NCI-H524 treated with DMSO at 0.1 percent for 48 hours (cell line): ENCODE measurements at regions not wholly inside any gene's neighbourhood (a gene's known extent, or its start where the extent isn't known, plus 50 kb on each side); places are given as distances from the start of the nearest gene placed in this dataset.

ENCODE experiments used
- DNase-seq: peaks from one replicate; lab custom pipeline; 2025; lab: John Stamatoyannopoulos, UW

DNA sequence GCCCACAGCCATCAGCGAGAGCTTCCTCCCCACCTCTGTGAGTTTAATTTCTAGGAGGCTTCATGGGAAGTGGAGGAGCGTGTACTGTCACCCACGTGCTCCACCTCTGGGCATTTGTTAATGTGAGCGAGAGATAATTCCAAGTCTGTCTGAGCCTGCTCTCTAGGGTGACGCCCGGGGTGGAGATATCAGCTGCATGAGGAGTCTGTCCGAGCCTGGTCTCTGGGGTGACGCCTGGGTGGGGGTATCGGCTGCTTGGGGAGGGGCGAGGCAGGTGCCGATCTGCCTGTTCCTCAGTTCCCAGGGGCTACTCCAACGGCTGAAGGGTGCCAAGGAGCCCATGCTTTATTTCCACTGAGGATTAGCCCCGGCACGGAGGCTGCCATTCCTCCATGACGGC lies 735.0 kb downstream of the BRD1 start:
- no peak for DNase-seq

DNA sequence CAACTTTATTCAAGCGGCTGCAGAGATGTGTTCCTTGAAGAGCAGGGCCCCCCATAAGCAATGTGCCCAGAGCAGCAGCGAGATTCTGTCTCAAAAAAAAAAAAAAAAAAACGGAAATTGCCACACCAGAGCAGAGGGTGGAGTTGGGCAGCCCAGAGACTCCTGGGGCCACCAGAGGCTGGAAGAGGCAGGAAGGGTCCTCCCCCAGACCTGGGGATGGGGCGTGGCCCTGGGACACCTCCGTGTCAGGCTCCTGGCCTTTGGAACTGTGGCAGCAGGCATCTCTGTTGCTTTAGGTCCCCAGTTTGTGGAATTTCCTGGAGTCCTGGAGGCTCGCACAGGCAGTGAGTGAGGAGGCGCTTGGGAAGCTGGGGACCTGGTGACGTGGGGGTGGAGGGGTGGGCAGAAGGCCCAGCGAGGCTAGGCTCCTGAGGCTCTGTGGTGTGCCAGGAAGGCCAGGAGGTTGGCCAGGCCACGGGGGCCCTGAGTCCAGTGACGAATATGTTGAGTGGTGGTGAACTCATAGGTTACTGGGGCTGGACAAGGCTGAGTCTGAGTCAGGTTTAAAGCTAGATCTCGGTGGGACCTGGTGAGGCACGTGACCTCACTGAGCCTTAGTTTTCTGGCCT lies 735.6 kb downstream of the BRD1 start:
- DNase-seq = no peak

GRCh38 chr22:49091451-49091850 lies 736.2 kb downstream of the BRD1 start:
- DNase-seq = no peak

- DNase-seq = no peak
Measured at GRCh38 chr22:49090853-49091135, 736.9 kb downstream of the BRD1 start.

DNA sequence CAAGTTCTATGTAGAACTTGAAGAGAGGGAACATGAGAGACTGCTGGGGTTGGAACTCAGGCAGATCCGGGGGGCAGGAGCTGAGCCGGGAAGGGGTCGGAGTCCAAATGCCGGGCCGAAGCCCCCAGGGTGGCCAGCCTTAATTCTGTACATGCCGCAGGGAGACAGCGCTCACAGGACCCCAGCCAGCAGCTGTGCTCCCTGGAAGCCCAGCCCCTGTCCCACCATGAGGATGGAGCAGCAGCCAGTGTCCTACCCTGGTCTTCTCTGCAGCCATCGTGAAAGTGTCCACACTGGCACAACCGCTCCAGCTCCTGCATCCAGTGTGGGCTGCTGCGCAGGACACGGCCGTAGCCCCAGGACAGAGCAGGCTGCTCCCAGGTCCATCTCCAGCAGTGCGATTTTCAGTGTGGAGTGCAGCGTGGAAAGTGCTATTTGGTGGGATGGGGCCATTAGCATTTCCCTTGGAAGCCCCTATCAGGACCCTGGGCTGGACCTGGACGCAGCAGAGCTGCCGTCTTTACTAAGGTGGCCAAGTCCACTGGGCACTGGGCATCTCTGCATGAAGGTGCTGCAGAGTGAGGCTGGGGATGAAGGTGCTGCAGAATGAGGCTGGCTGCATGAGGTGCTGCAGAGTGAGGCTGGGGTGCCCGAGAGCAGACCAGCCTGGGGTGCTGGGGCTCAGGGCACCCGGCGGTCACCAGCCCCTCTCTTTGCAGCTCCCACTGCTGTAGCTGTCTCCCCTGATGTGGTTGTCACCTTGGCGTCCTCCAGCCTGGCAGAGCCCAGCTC lies 737.4 kb downstream of the BRD1 start:
- no peak for DNase-seq

DNA sequence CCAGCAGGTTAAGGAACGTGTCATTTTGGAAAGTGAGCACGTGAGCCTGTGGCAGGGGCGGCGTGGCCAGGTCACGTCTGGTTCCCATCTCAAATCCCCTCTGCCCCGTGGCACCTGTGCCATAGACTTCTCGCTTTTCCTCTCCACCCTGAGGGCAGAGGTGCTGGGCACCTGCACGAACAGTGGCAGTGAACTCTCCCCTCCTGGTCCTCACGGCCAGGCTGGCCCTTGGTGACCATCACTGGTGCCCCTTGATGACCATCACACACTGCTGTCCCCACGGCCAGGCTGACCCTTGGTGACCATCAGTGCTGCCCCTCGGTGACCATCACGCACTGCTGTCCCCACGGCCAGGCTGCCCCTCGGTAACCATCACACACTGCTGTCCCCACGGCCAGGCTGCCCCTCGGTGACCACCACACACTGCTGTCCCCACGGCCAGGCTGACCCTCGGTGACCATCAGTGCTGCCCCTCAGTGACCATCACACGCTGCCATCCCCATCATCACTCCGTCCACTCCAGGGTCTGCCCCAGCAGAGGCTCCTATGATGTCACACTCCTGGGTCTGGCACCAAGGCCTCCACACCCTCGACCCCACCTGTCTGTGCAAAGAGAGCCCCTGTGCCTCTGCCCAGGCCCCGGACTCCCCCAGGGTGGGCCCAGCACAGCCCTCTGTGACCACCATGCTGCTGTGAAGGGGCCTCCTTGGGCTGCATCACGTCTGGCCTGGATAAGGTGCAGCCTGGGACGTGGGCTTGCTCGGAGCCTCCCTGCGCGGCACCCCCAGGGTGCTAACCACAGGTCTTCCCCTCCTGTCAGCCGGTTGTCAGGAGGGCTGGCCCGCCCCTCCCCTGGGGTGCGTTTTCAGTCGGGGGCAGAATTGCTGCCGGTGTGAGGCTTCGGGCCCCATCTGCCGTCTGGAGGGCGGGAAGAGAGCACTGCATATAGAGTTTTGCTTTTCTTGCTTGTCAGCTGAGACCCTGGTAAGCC lies 738.6 kb downstream of the BRD1 start:
- DNase-seq = no peak

GRCh38 chr22:49087716-49088601 lies 739.7 kb downstream of the BRD1 start:
- DNase-seq = no peak

DNA sequence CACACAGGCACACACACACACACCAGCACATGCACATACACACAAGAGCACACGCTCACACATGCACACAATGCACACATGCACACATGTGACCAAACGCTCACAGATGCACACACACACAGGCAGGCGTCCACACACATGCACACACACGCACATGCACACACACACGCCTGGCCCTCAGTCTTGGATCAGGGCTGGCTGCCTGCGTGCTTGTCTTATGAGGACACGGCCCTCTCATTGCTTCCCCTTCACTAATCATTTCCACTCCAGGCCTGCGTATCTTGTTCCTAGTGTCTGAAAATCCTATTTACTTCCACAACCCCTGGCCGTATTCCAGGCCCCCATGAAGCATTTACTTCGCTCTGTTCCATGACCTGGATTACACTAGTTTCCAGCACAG lies 740.5 kb downstream of the BRD1 start:
- DNase-seq = no peak

DNA sequence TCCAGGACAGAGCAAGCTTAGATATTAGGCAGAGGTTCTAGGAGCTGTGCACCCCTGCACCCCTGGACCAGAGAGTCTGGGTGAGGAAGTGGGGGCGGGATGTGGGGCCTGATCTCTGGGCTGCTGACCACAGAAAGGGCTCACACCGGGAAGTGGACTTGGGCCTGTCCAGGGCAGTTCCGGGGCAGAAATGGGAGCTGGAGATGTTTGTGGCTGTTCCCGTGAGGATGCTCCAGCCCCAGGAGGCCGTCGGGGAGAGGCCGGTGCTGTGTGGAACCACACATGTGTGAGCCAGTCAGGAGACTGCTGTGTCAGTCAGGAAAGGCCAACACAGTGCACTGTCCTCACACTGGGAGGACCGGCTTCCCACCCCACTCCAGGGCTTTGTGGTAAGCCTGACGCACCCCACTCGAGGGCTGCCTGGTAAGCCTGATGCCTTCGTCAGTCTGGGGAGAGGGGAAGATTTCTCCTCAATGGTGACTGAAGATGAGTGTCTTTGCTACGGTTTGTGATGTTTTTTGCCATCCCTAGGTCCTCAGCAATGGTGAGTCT lies 741.0 kb downstream of the BRD1 start:
- DNase-seq = no peak

DNA sequence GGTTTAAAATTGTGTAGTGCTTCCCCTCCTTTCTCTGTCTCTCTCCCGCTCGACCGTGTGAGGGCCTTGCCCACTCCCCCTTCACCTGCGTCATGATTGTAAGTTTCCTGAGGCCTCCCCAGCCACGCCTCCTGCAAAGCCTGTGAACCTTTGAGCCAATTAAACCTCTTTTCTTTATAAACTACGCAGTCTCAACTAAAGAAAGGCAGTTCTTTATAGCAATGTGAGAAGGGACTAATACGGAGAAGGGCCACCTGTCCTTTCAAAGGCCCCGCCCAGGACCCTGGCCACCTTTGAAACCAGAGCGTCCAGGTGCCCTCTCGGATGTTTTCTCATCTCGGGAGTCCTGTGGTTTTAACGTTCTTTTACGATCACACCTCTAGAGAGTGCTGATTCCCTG lies 741.5 kb downstream of the BRD1 start:
- no peak for DNase-seq

DNA sequence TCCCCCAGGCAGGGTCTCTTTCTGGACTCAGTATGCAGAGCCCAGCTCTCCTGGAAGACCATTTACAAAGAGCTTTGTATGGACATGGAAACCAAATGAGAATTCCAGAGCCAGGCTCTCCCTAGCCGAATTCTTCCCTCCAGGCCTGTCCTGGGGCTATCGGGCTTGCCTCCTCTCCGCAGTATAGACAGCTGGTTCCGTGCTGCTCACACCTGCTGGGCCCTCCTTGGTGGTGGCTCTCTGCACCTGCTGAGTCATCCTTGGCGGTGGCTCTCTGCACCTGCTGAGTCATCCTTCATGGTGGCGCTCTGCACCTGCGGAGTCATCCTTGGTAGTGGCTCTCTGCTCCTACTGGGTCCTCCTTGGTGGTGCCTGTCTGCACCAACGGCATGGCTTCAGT lies 743.5 kb downstream of the BRD1 start:
- DNase-seq = no peak

DNA sequence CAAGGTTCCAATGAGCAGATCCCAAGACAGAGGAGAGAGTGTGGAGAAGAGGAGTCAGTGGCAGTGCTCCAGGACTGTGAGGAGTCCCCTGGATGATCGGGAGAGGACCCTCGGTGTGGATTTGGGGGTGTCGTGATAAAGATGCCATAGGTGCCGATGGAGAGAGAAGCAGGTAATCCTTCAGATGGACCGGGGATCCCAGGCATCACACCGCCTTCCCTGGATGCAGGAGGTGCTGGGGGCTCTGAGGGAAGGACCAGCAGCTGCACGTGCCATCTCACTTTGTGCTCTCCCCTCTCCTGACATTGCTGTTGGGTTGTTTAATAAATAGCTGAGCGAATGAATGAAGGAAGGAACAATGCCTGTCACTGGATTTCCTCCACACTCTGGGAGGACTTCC lies 744.1 kb downstream of the BRD1 start:
- no peak for DNase-seq

- DNase-seq = no peak
Measured at GRCh38 chr22:49082451-49082850, 745.2 kb downstream of the BRD1 start.

- DNase-seq = no peak
Measured at GRCh38 chr22:49081926-49082325, 745.7 kb downstream of the BRD1 start.

GRCh38 chr22:49081261-49081666 lies 746.4 kb downstream of the BRD1 start:
- DNase-seq = no peak

DNA sequence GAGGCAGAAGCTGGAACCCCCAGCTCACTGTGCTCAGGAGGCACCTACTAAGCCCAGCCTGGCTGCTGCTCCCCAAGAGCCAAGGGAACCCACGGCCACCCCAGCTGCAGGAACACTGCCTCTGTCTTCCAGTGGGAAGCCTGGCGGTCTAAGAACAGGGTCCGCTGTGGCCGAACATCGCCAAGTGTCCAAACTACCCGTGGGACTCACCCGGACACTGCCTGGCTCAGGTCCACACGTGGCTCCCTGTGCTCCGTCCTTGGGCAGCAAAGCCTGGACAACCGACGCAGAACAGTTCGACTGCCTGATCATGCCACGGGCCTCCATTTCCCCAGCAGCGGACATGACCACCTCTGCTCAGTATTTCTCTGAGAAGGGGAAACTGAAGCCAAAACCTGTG lies 747.0 kb downstream of the BRD1 start:
- DNase-seq = no peak

DNA sequence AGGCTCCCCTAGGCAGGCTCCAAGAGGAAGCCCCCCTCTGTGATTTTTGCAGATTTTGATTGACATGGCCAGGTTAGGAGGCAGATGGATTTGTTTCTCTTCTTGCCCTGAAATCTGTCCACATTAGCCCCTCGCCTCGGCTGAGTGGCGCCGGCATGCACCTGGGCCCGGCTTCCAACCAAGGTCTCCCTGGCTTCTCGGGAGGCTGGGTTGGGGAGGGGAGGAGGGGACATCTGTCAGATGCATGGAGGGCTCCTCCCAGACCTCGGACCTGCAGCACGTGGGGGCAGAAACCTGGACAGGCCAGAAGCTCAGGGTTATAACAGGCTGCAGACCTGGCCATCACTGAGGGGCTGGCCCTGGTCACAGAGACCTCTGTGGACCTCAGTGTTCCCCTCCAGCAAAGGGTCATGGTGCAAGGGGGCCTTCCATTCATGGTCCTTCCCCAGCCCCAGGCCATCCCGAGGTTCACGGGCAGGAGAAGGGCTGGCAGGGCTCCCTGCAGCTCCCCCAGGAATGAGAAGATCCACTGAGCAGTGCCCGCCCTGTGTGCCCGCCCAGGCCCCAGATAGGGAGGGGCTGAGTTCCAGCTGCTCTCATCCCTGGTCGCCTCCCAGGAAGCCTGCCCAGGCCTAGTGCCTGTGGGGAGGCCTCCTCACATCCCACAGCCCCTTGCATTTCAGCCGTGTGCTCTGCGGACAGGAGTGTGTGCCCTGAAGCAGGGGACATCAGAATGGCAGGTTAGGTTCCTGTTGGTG lies 747.8 kb downstream of the BRD1 start:
- peak; percentile 64 for DNase-seq

GRCh38 chr22:49079027-49079725 lies 748.5 kb downstream of the BRD1 start:
- no peak for DNase-seq

DNA sequence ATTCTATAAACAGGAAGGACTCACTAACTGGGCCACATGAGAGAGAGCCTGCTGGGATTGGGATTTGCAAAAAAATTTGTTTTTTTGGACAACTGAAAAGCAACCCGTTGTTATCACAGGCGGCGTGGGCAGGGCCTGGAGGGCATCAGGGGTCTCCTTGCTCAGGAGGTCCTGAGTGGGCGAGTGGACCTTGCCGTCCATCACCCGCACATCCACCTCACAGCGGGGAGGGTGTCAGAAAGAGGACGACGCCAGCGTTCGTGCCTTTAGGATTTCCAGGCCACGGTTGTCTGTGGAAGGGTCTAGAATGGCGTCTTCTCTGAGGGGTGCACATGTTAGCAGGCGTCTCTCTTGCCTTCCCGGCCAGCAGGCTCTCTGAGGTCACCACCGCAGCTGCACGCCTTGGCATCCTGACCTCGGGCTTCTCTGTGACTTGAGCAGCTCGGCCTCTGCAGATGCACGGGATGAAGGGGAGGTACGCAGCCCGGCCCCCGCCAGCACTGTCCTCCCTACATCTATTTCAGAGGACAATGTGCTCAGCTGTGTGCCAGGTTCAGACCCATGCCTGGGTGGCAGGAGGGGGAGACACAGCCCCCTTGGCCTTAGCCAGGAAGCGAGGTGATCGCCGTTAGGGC lies 749.5 kb downstream of the BRD1 start:
- no peak for DNase-seq

DNA sequence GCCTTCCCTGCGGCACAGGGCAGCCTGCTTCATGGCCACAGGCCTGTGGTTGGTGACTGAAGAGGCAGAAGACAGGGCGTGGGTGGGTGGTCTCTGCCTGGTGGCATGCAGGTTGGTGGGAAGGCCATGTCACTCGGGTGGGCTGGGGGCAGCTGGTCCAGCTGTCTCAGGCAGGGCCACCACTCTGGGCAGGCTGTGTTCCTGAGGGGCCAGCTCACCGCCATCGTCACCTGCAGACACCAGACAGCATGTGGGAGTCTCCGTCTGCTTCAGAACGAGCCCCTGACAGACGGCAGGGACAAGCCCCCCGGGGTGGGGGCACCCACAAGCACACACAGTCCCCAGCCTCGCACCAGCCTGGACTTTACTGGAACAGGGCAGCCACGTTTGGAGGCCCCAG lies 750.1 kb downstream of the BRD1 start:
- DNase-seq = no peak
